HCT116 (cell line): ENCODE measurements at regions not wholly inside any gene's neighbourhood (a gene's known extent, or its start where the extent isn't known, plus 50 kb on each side); places are given as distances from the start of the nearest gene placed in this dataset.

Experiments
- ATAC-seq: fragments of 200-7000 bp; cut with Tn5 transposase; 2 replicates; pipeline ENCODE4 v1.9.1; 2020; ENCODE audit warnings: mild to moderate bottlenecking, moderate library complexity
- BruUV-seq: library from RNA; stranded (reverse); fragments of 400-500 nt; replicated peaks from 2 replicates; lab custom pipeline; 2021; lab: Mats Ljungman, UMichigan
- CTCF ChIA-PET: fragments of 300-600 bp; sonication (Branson Sonifier 250); formaldehyde crosslinking; loops from one replicate; lab custom pipeline; 2021; ENCODE audit warnings: antibody characterized with exemption; lab: Charles Lee
- POLR2A ChIA-PET: fragments of 300-600, 350-600 bp; sonication (Branson Sonifier 250); formaldehyde crosslinking; loops from one replicate; lab custom pipeline; 2021; ENCODE audit warnings: antibody characterized with exemption; lab: Charles Lee
- RAD21 ChIA-PET, 2 experiments: fragments of 300-600 bp; sonication (Branson Sonifier 250); formaldehyde crosslinking; loops; one replicate each; lab custom pipeline; 2023; ENCODE audit warnings: low total read pairs in 2 of 2; ENCODE audit not compliant: uncharacterized antibody in 2 of 2, unreplicated experiment in 2 of 2, low non-redundant PET in 1 of 2; lab: Charles Lee
- DNase-seq: peaks from one replicate; pipeline ENCODE4 v3.0.0-alpha.2; 2010; ENCODE audit warnings: low read depth, low spot score
- H2AFZ ChIP-seq: fragments of 200-600 bp; shearing (Covaris generic), sonication (generic); 2 replicates; pipeline ENCODE4 v1.6.1; 2017; ENCODE audit warnings: low read depth, mixed run types, mixed read lengths, antibody characterized with exemption, low read length; ENCODE audit not compliant: poor library complexity, severe bottlenecking
- H3K27ac ChIP-seq: 2 replicates; pipeline ENCODE4 v1.5.1; 2012; ENCODE audit warnings: low read depth, low read length
- H3K27me3 ChIP-seq: fragments of 200-600 bp; sonication (generic); 2 replicates; pipeline ENCODE4 v1.6.1; 2016; ENCODE audit warnings: mixed run types, low read length, mixed read lengths; ENCODE audit not compliant: insufficient read depth
- H3K36me3 ChIP-seq, 2 experiments: fragments of 200-500 bp in 1 of 2; fragments of 200-600 bp in 1 of 2; sonication (Bioruptor generic) in 1 of 2; sonication (generic) in 1 of 2; 2 replicates each; pipeline versions ENCODE4 v1.5.1 to v1.6.1; 2014 to 2016; ENCODE audit warnings: low read length in 2 of 2, inconsistent platforms in 1 of 2, mixed read lengths in 1 of 2, mixed run types in 1 of 2; ENCODE audit not compliant: insufficient read depth in 2 of 2, control insufficient read depth in 1 of 2
- H3K4me1 ChIP-seq, 2 experiments: fragments of 200-600 bp in 1 of 2; sonication (generic) in 1 of 2; 2 replicates each; pipeline versions ENCODE4 v1.5.1 to v1.6.1; 2012 to 2017; ENCODE audit warnings: low read length in 2 of 2, inconsistent platforms in 1 of 2, mild to moderate bottlenecking in 1 of 2, mixed read lengths in 1 of 2, mixed run types in 1 of 2, moderate library complexity in 1 of 2; ENCODE audit not compliant: insufficient read depth in 2 of 2, control insufficient read depth in 1 of 2
- H3K4me2 ChIP-seq: fragments of 200-600 bp; sonication (generic); 2 replicates; pipeline ENCODE4 v1.6.1; 2017; ENCODE audit warnings: mixed run types, low read length, mixed read lengths
- H3K4me3 ChIP-seq, 2 experiments: fragments of 200-600 bp in 1 of 2; sonication (generic) in 1 of 2; replicated peaks in 1 of 2; 2 replicates each; pipeline ENCODE4 v1.5.1; 2011 to 2016; ENCODE audit warnings: low read length in 2 of 2, control low read depth in 1 of 2, low read depth in 1 of 2, mild to moderate bottlenecking in 1 of 2, mixed read lengths in 1 of 2, mixed run types in 1 of 2
- H3K79me2 ChIP-seq: fragments of 200-600 bp; sonication (generic); 2 replicates; pipeline ENCODE4 v1.6.1; 2017; ENCODE audit warnings: mild to moderate bottlenecking, mixed run types, low read length, moderate library complexity, mixed read lengths; ENCODE audit not compliant: insufficient read depth
- H3K9ac ChIP-seq: fragments of 200-600 bp; sonication (generic); 2 replicates; pipeline ENCODE4 v1.6.1; 2016; ENCODE audit warnings: low read length, mixed read lengths
- H3K9me2 ChIP-seq: fragments of 200-600 bp; sonication (generic), shearing (Covaris generic); 2 replicates; pipeline ENCODE4 v1.6.1; 2017; ENCODE audit warnings: mixed run types, mild to moderate bottlenecking, moderate library complexity; ENCODE audit not compliant: insufficient read depth
- H3K9me3 ChIP-seq, 2 experiments: fragments of 200-500 bp in 1 of 2; fragments of 200-600 bp in 1 of 2; sonication (Bioruptor generic) in 1 of 2; sonication (generic) in 1 of 2; 2 replicates each; pipeline ENCODE4 v1.6.1; 2014 to 2017; ENCODE audit warnings: low read length in 2 of 2, mixed read lengths in 2 of 2, inconsistent platforms in 1 of 2, low read depth in 1 of 2, mild to moderate bottlenecking in 1 of 2, mixed run types in 1 of 2, moderate library complexity in 1 of 2; ENCODE audit not compliant: control insufficient read depth in 1 of 2, insufficient read depth in 1 of 2
- H4K20me1 ChIP-seq: fragments of 200-600 bp; sonication (generic), shearing (Covaris generic); 2 replicates; pipeline ENCODE4 v1.6.1; 2017; ENCODE audit warnings: mixed run types, mild to moderate bottlenecking, moderate library complexity; ENCODE audit not compliant: insufficient read depth
- CBX3 ChIP-seq: IDR thresholded peaks from 2 replicates; pipeline ENCODE4 v1.6.1; 2012; ENCODE audit warnings: low read depth
- CEBPB ChIP-seq: IDR thresholded peaks from 2 replicates; pipeline ENCODE4 v1.6.1; 2012; ENCODE audit warnings: low read depth
- CTCF ChIP-seq, 3 experiments: fragments of 200-600 bp in 1 of 3; sonication (generic) in 1 of 3; IDR thresholded peaks in 2 of 3; conservative IDR thresholded peaks in 1 of 3; 2 replicates each; pipeline ENCODE4 v1.5.1; 2012 to 2017; ENCODE audit warnings: low read depth in 2 of 3, low read length in 2 of 3, antibody characterized with exemption in 1 of 3, borderline replicate concordance in 1 of 3, control low read depth in 1 of 3, mild to moderate bottlenecking in 1 of 3, mixed read lengths in 1 of 3, mixed run types in 1 of 3, moderate library complexity in 1 of 3; ENCODE audit not compliant: insufficient read depth in 1 of 3
- EGR1 ChIP-seq: IDR thresholded peaks from 2 replicates; pipeline ENCODE4 v1.6.1; 2012; ENCODE audit warnings: low read depth
- EZH2 ChIP-seq: fragments of 200-600 bp; sonication (generic); IDR thresholded peaks from 2 replicates; pipeline ENCODE4 v1.6.1; 2017; ENCODE audit warnings: antibody characterized with exemption, mixed run types
- EZH2phosphoT487 ChIP-seq: fragments of 200-600 bp; IDR thresholded peaks from 2 replicates; pipeline ENCODE4 v1.6.1; 2018; ENCODE audit warnings: antibody characterized with exemption, borderline replicate concordance
- JUND ChIP-seq: IDR thresholded peaks from 2 replicates; pipeline ENCODE4 v1.6.1; 2012
- MAX ChIP-seq: IDR thresholded peaks from 2 replicates; pipeline ENCODE4 v1.6.1; 2012
- POLR2A ChIP-seq: IDR thresholded peaks from 2 replicates; pipeline ENCODE4 v1.7.0; 2011; ENCODE audit warnings: borderline replicate concordance; ENCODE audit not compliant: insufficient read depth, insufficient read length; ENCODE audit errors: extremely low read depth
- RAD21 ChIP-seq: IDR thresholded peaks from 2 replicates; pipeline ENCODE4 v1.6.1; 2012; ENCODE audit warnings: low read depth, mild to moderate bottlenecking
- SIN3A ChIP-seq: IDR thresholded peaks from 2 replicates; pipeline ENCODE4 v1.6.1; 2012; ENCODE audit warnings: low read depth
- SP1 ChIP-seq: IDR thresholded peaks from 2 replicates; pipeline ENCODE4 v1.6.1; 2012; ENCODE audit warnings: low read depth
- SRF ChIP-seq: IDR thresholded peaks from 2 replicates; pipeline ENCODE4 v1.6.1; 2012; ENCODE audit warnings: low read depth
- TCF7L2 ChIP-seq: IDR thresholded peaks from 2 replicates; pipeline ENCODE4 v1.7.0; 2011; ENCODE audit warnings: borderline replicate concordance, inconsistent platforms; ENCODE audit not compliant: insufficient read depth, insufficient read length; ENCODE audit errors: extremely low read depth
- YY1 ChIP-seq: IDR thresholded peaks from 2 replicates; pipeline ENCODE4 v1.6.1; 2011; ENCODE audit warnings: low read length, low read depth, moderate library complexity, mild to moderate bottlenecking; ENCODE audit not compliant: insufficient replicate concordance; ENCODE audit errors: extremely low read depth
- intact Hi-C: fragments of 100-400 bp; cut with micrococcal nuclease; formaldehyde crosslinking; loops from 2 replicates; pipeline ENCODE4 v1.10.0; 2022

- Histone ChIP-seq H3K36me3 (no peaks in the 10 kb centered on the region), H3K4me3 (no peak overlapping the region), H3K9me2 (no peaks in the 10 kb centered on the region; the same call in 1 of the 2 replicates), H3K4me2 (no peak overlapping the region), H2AFZ (peak overlapping the region; percentile 19), H3K79me2 (no peaks in the 10 kb centered on the region), H3K9me3 (no peaks in the 10 kb centered on the region), H3K9ac (no peak overlapping the region), H3K27me3 (no peaks in the 10 kb centered on the region), H4K20me1 (no peaks in the 10 kb centered on the region), H3K4me1 (no peaks in the 10 kb centered on the region), H3K27ac (no peak overlapping the region)
- intact Hi-C loops = loop anchor here (1.0 to 5.0 kb wide), 9 partner anchors 41 to 1102 kb away; no protein-coding TSS in a partner anchor
- ChIA-PET RAD21 (interaction anchor here (0.5 to 1.4 kb wide), 6 partner anchors 242 to 1051 kb away, joined by 4 to 6 read pairs (median 5); no protein-coding TSS in a partner anchor), POLR2A (interaction anchor here (1.3 kb wide), 1 partner anchor 363 kb away, joined by 3 read pairs; no protein-coding TSS in a partner anchor), CTCF (interaction anchor here (0.5 to 2.9 kb wide), 22 partner anchors 9 to 1118 kb away, joined by 3 to 25 read pairs (median 5); no protein-coding TSS in a partner anchor)
- ATAC-seq (peak; percentile 99), DNase-seq (peak; percentile 50)
- no TSS peak for BruUV-seq
- TF ChIP-seq SP1 = no peak
- peak; percentile 92 for TF ChIP-seq RAD21
- TF ChIP-seq MAX = no peak
- TF ChIP-seq YY1 = no peak
- no peak for TF ChIP-seq EZH2
- TF ChIP-seq CEBPB = no peak
- TF ChIP-seq TCF7L2 = no peak
- TF ChIP-seq CBX3 = no peak
- no peak for TF ChIP-seq SIN3A
- TF ChIP-seq POLR2A = no peak
- TF ChIP-seq EZH2phosphoT487 = no peak
- no peak for TF ChIP-seq SRF
- TF ChIP-seq EGR1 = no peak
- peak; percentile 67 to 78 (median 72) for TF ChIP-seq CTCF (IDR thresholded peaks at IDR 0.05 in 2 of 3, conservative IDR thresholded peaks at IDR 0.05 in 1 of 3; ENCODE audit: borderline replicate concordance in 1 of 3, insufficient read depth in 1 of 3, low read depth in 2 of 3, low read length in 2 of 3)
- TF ChIP-seq JUND = no peak
- TF ChIP-seq, all 23 proteins: peak for 2
Measured at GRCh38 chr4:137819964-137820383, 287.7 kb upstream of the PCDH18 start.
